GM12878 (cell line): ENCODE measurements at regions not wholly inside any gene's neighbourhood (a gene's known extent, or its start where the extent isn't known, plus 50 kb on each side); places are given as distances from the start of the nearest gene placed in this dataset.

ENCODE experiments used
- ATAC-seq: fragments of 200-7000 bp; cut with Tn5 transposase; 3 replicates; pipeline ENCODE4 v1.9.1; 2020; ENCODE audit warnings: mild to moderate bottlenecking, moderate library complexity
- BruUV-seq: library from RNA; stranded (reverse); fragments of 400-500 nt; replicated peaks from 2 replicates; lab custom pipeline; 2021; lab: Mats Ljungman, UMichigan
- CTCF ChIA-PET: fragments of 300-600 bp; sonication (Branson Sonifier 250); formaldehyde crosslinking; extraction: SDS; loops from one replicate; lab custom pipeline; 2021; ENCODE audit warnings: inconsistent platforms; lab: Yijun Ruan, JAX
- POLR2A ChIA-PET: fragments of 350-600 bp; formaldehyde crosslinking; extraction: SDS; loops from one replicate; lab custom pipeline; 2021; ENCODE audit warnings: inconsistent platforms; lab: Charles Lee
- RAD21 ChIA-PET: fragments of 300-600 bp; sonication (Branson Sonifier 250); formaldehyde crosslinking; loops from one replicate; lab custom pipeline; 2023; ENCODE audit warnings: antibody characterized with exemption; ENCODE audit not compliant: unreplicated experiment; lab: Charles Lee
- SMC1A ChIA-PET: fragments of 300-600 bp; sonication (Branson Sonifier 250); formaldehyde crosslinking; loops from one replicate; lab custom pipeline; 2023; ENCODE audit not compliant: unreplicated experiment, uncharacterized antibody; lab: Charles Lee
- DNase-seq: peaks from one replicate; pipeline ENCODE4 v3.0.0-alpha.2; 2011; ENCODE audit warnings: low read depth, low spot score
- FAIRE-seq: peaks from 3 replicates; lab custom pipeline; 2011; peaks lifted over from hg19 to GRCh38; lab: Jason Lieb, UNC
- H2AFZ ChIP-seq: 2 replicates; pipeline ENCODE4 v1.6.0; 2011; ENCODE audit warnings: low read depth, low read length, control low read depth; ENCODE audit not compliant: control insufficient read depth
- H3K27ac ChIP-seq: 2 replicates; pipeline ENCODE4 v1.5.1; 2011; ENCODE audit warnings: control low read depth; ENCODE audit not compliant: control insufficient read depth, insufficient read depth
- H3K27me3 ChIP-seq, 2 experiments: replicated peaks in 1 of 2; 2 replicates each; pipeline versions ENCODE4 v1.6.0 to v1.6.1; 2011; ENCODE audit warnings: low read length in 1 of 2; ENCODE audit not compliant: control insufficient read depth in 2 of 2, insufficient read depth in 2 of 2
- H3K36me3 ChIP-seq, 2 experiments: 2 replicates each; pipeline ENCODE4 v1.5.1; 2011; ENCODE audit warnings: low read length in 1 of 2; ENCODE audit not compliant: control insufficient read depth in 2 of 2, insufficient read depth in 2 of 2
- H3K4me1 ChIP-seq: 2 replicates; pipeline ENCODE4 v1.6.1; 2011; ENCODE audit warnings: mild to moderate bottlenecking, low read length, moderate library complexity, mixed read lengths; ENCODE audit not compliant: control insufficient read depth, insufficient read depth
- H3K4me2 ChIP-seq: 2 replicates; pipeline ENCODE4 v1.6.0; 2011; ENCODE audit warnings: control low read depth; ENCODE audit not compliant: control insufficient read depth, insufficient read depth
- H3K4me3 ChIP-seq: fragments of 200-600 bp; sonication (generic); 2 replicates; pipeline ENCODE4 v1.5.1; 2016
- H3K79me2 ChIP-seq: 2 replicates; pipeline ENCODE4 v1.6.0; 2011; ENCODE audit warnings: low read length; ENCODE audit not compliant: control insufficient read depth, insufficient read depth
- H3K9ac ChIP-seq: 2 replicates; pipeline ENCODE4 v1.8.0; 2011; ENCODE audit warnings: low read length, control low read depth, mixed read lengths; ENCODE audit not compliant: control insufficient read depth, insufficient read depth
- H3K9me3 ChIP-seq: replicated peaks from 3 replicates; pipeline ENCODE4 v1.5.1; 2011; ENCODE audit warnings: mild to moderate bottlenecking, low read length; ENCODE audit not compliant: control insufficient read depth, insufficient read depth
- H4K20me1 ChIP-seq: 2 replicates; pipeline ENCODE4 v1.6.0; 2011; ENCODE audit not compliant: control insufficient read depth, insufficient read depth
- DPF2 ChIP-seq: fragments of 450-650 bp; IDR thresholded peaks from 2 replicates; pipeline ENCODE4 v1.6.1; 2017; ENCODE audit warnings: mild to moderate bottlenecking
- HDAC2 ChIP-seq: fragments of 200-600 bp; sonication (generic); IDR thresholded peaks from 2 replicates; pipeline ENCODE4 v1.6.1; 2017
- TAF1 ChIP-seq: IDR thresholded peaks from 2 replicates; pipeline ENCODE4 v1.6.1; 2011; ENCODE audit warnings: mild to moderate bottlenecking, low read depth, low read length, borderline replicate concordance
- WGBS: methylation state at CpG from one replicate; pipeline ENCODE4 v1.1.6; 2016; ENCODE audit warnings: low lambda C conversion rate; ENCODE audit not compliant: insufficient replicate concordance, insufficient coverage; ENCODE audit errors: missing lambda C conversion rate; 5-methylcytosine and 5-hydroxymethylcytosine counted together
- in situ Hi-C: fragments of 300-500 bp; cut with MboI; formaldehyde crosslinking; loops from 9 replicates; pipeline ENCODE4 v1.14.3; 2018; ENCODE audit warnings: mixed read lengths
- intact Hi-C: fragments of 100-400 bp; cut with micrococcal nuclease; formaldehyde crosslinking; loops from one replicate; pipeline ENCODE4 v1.14.2; 2022; ENCODE audit not compliant: unreplicated experiment

DNA sequence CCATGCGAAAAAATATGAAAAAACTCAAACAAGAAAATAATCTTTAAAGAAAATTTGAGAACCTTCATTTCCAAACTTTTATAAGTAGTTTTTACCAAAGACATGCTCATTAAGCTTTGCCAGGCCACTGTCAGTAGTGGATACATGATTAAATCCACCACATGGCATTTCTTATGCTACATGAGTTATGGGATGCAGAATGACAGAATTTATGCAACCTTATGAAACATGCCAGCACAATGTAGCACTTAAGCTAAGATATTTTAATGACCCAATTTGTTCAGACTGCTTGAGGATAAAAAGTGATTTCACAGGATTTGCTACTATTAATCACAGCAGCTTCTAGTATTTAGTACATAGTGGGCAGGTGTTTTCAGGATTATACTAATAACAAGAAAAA lies 123.3 kb downstream of the ATP23 start:
- H3K36me3 ChIP-seq, result no peaks in the 10 kb centered on the region
- no peak for TF ChIP-seq DPF2
- SMC1A ChIA-PET, result no interaction called here
- 24% methylated on average over 1 of the region's 1 CpG for WGBS
- no peak overlapping the region for H2AFZ ChIP-seq
- H3K9ac ChIP-seq, result no peak overlapping the region
- POLR2A ChIA-PET, result no interaction called here
- no peaks in the 10 kb centered on the region for H3K27me3 ChIP-seq
- no peak overlapping the region for H3K27ac ChIP-seq
- no peak overlapping the region for H3K4me3 ChIP-seq
- no peak overlapping the region for H3K4me2 ChIP-seq
- no peak for DNase-seq
- H3K9me3 ChIP-seq, result no peaks in the 10 kb centered on the region
- no peaks in the 10 kb centered on the region for H3K4me1 ChIP-seq
- in situ Hi-C loops (no loop called here), intact Hi-C loops (no loop called here)
- no peak for ATAC-seq
- H4K20me1 ChIP-seq, result no peaks in the 10 kb centered on the region
- H3K79me2 ChIP-seq, result no peaks in the 10 kb centered on the region
- no TSS peak for BruUV-seq
- RAD21 ChIA-PET, result no interaction called here
- FAIRE-seq, result no peak
- CTCF ChIA-PET, result no interaction called here

DNA sequence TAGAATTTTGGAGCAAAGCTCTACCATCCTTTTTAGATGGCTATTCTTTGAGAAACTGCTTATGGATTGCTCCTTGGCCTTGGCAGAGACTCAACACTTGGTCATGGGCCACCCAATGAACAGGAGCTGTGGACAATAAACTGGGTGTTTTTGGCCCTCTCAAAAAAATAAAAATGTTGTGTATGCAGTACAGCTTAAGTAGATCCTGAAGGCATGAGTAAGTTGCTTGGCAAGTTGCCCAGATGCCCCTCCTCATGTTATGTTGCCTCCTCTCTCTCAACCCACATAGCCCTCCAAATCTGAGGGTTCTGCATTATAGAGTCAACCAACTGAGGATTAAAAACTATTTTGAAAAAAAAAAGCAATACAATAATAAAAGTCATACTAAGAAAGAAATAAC lies 124.9 kb downstream of the ATP23 start:
- BruUV-seq, result no TSS peak
- ChIA-PET POLR2A (interaction anchor here (0.6 kb wide), 1 partner anchor 20 kb away, joined by 3 read pairs; no protein-coding TSS in a partner anchor), SMC1A (no interaction called here), RAD21 (no interaction called here), CTCF (no interaction called here)
- no peaks in the 10 kb centered on the region for H3K9me3 ChIP-seq
- no peak overlapping the region for H3K27ac ChIP-seq
- H3K4me1 ChIP-seq, result no peaks in the 10 kb centered on the region
- H3K27me3 ChIP-seq, result no peaks in the 10 kb centered on the region
- no peak overlapping the region for H3K4me2 ChIP-seq
- H3K9ac ChIP-seq, result no peak overlapping the region
- FAIRE-seq (no peak), DNase-seq (no peak), ATAC-seq (no peak)
- in situ Hi-C loops, result no loop called here
- no peaks in the 10 kb centered on the region for H3K79me2 ChIP-seq
- no peak overlapping the region for H3K4me3 ChIP-seq
- H4K20me1 ChIP-seq, result no peaks in the 10 kb centered on the region
- TF ChIP-seq TAF1 (no peak), HDAC2 (no peak)
- intact Hi-C loops, result no loop called here
- no peak overlapping the region for H2AFZ ChIP-seq
- no peaks in the 10 kb centered on the region for H3K36me3 ChIP-seq
